ENCODE measurements at regions not wholly inside any gene's neighbourhood (a gene's known extent, or its start where the extent isn't known, plus 50 kb on each side); places are given as distances from the start of the nearest gene placed in this dataset.

- TF ChIP-seq CTCF (IDR thresholded peaks at IDR 0.05; ENCODE audit: low read depth, low read length) (no peak), MAX (IDR thresholded peaks at IDR 0.05; ENCODE audit: low read depth, low read length) (no peak), POLR2A (IDR thresholded peaks at IDR 0.05; ENCODE audit: extremely low read depth, insufficient read length) (no peak), MYC (IDR thresholded peaks at IDR 0.05; ENCODE audit: low read depth, low read length) (no peak)
These were observed 232.1 kb upstream of the SEL1L start for GRCh38 chr14:81765651-81766275.

Data from NB4 (cell line).